Gastroesophageal sphincter (tissue), 4 donors: ENCODE measurements at regions not wholly inside any gene's neighbourhood (a gene's known extent, or its start where the extent isn't known, plus 50 kb on each side); places are given as distances from the start of the nearest gene placed in this dataset.

Source experiments
- ATAC-seq: fragments of 150-250 bp; one replicate; pipeline ENCODE4 v1.9.1; 2016; ENCODE audit warnings: mild to moderate bottlenecking, moderate library complexity
- H3K27ac ChIP-seq, 4 donors: fragments of 200-600 bp; sonication (generic) in 3 of 4; 1 replicate in 3 of 4; 2 replicates in 1 of 4; pipeline ENCODE4 v1.5.1; 2016 to 2019
- H3K27me3 ChIP-seq: fragments of 200-600 bp; sonication (generic); one replicate; pipeline ENCODE4 v1.5.1; 2019
- H3K36me3 ChIP-seq, 2 donors: fragments of 200-600 bp; sonication (generic); one replicate each; pipeline ENCODE4 v1.5.1; 2019; ENCODE audit warnings: control low read depth in 1 of 2
- H3K4me1 ChIP-seq, 3 donors: fragments of 200-600 bp; sonication (generic); 1 replicate in 2 of 3; 2 replicates in 1 of 3; pipeline ENCODE4 v1.5.1; 2016 to 2019; ENCODE audit warnings: control low read depth in 2 of 3
- H3K4me3 ChIP-seq, 2 donors: fragments of 200-600 bp; sonication (generic); one replicate each; pipeline ENCODE4 v1.5.1; 2019; ENCODE audit warnings: mild to moderate bottlenecking in 1 of 2, moderate library complexity in 1 of 2
- H3K9me3 ChIP-seq, 3 donors: fragments of 200-600 bp; sonication (generic); one replicate each; pipeline ENCODE4 v1.5.1; 2017 to 2019; ENCODE audit warnings: control low read depth in 2 of 3
- CTCF ChIP-seq, 4 experiments: fragments of 200-600 bp in 2 of 4; fragments of 450-650 bp in 2 of 4; sonication (generic) in 1 of 4; IDR thresholded peaks; one replicate each; pipeline ENCODE4 v1.5.1; 2017 to 2019; ENCODE audit warnings: antibody characterized with exemption in 4 of 4, mild to moderate bottlenecking in 2 of 4, moderate library complexity in 2 of 4
- EP300 ChIP-seq: sonication (generic); formaldehyde crosslinking; IDR thresholded peaks from one replicate; pipeline ENCODE4 v1.6.1; 2017; ENCODE audit warnings: antibody characterized with exemption, mild to moderate bottlenecking
- POLR2A ChIP-seq, 2 donors: fragments of 450-650 bp; IDR thresholded peaks; one replicate each; pipeline ENCODE4 v1.6.1; 2017; ENCODE audit warnings: antibody characterized with exemption in 2 of 2, mild to moderate bottlenecking in 2 of 2, moderate library complexity in 1 of 2
- POLR2AphosphoS5 ChIP-seq: sonication (generic); formaldehyde crosslinking; IDR thresholded peaks from one replicate; pipeline ENCODE4 v1.6.1; 2017; ENCODE audit warnings: antibody characterized with exemption
- WGBS, 2 donors: methylation state at CpG; one replicate each; pipeline ENCODE4 v1.1.5; 2018; ENCODE audit warnings: low coverage in 1 of 2; 5-methylcytosine and 5-hydroxymethylcytosine counted together

DNA sequence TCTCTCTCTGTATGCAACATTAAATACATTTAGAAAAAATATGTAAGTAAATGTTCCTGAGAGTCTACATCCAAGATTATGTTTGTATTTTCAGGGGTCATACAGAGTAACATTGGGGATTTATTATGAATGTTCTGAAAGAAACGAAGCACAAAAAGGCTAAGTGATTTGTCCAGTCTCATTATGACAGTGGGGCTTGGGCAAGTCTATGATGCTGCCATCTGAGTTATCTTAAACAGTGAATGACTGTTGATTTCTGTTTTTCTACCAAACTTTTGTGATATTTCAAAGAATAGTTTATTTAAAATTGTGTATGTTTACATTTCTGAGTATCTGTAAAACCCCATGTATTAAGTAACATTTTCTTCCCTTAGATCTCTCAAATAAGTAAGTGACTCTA lies 481.2 kb upstream of the ZNF717 start:
- no peak for ATAC-seq
- Histone ChIP-seq H3K27ac (no peak overlapping the region), H3K9me3 (no peaks in the 10 kb centered on the region), H3K4me1 (no peaks in the 10 kb centered on the region), H3K27me3 (no peaks in the 10 kb centered on the region), H3K4me3 (no peak overlapping the region), H3K36me3 (no peaks in the 10 kb centered on the region)
- 29 to 46% methylated on average over 1 of the region's 1 CpG for WGBS, 2 donors
- TF ChIP-seq CTCF (IDR thresholded peaks at IDR 0.05): no peak
- TF ChIP-seq EP300: no peak
- TF ChIP-seq POLR2AphosphoS5: no peak
- TF ChIP-seq POLR2A (IDR thresholded peaks at IDR 0.05): no peak

DNA sequence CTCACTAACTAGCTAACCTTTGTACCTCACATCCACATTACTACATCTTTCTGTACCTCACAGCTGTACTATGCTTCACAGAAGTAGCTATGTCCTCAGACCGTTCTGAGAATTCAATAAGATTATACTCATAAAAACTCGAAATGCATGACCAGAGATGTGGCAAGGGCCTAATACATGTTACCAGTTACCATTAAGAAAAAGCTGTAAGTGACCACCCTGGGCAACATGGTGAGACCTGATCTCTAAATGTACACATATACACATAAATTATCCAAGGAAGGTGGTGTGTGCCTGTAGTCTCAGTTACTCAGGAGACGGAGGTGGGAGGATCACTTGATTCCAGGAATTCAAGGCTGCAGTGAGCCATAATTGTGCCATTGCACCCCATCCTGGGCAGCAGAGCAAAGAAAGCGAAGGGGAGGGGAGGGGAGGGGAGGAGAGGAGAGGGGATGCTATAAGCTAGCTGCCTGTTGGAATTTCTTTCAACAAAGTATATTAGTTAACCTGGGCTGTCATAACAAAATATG lies 482.6 kb upstream of the ZNF717 start:
- Histone ChIP-seq H3K4me3 (no peak overlapping the region), H3K27ac (no peak overlapping the region), H3K4me1 (no peaks in the 10 kb centered on the region), H3K9me3 (no peaks in the 10 kb centered on the region), H3K36me3 (no peaks in the 10 kb centered on the region), H3K27me3 (no peaks in the 10 kb centered on the region)
- 52 to 74% methylated on average over 3 to 4 of the region's 4 CpGs for WGBS, 2 donors
- no peak for TF ChIP-seq EP300
- TF ChIP-seq POLR2AphosphoS5: no peak
- TF ChIP-seq POLR2A (IDR thresholded peaks at IDR 0.05): no peak
- no peak for TF ChIP-seq CTCF (IDR thresholded peaks at IDR 0.05)
- ATAC-seq: no peak

GRCh38 chr3:76293856-76294255 lies 508.5 kb upstream of the ZNF717 start:
- H3K4me3 ChIP-seq: no peak overlapping the region
- ATAC-seq: no peak
- no peak overlapping the region for H3K27ac ChIP-seq
- no peaks in the 10 kb centered on the region for H3K27me3 ChIP-seq
- H3K9me3 ChIP-seq: no peaks in the 10 kb centered on the region
- 67% methylated on average over 1 of the region's 9 CpGs; no CpG with 5 or more reads in 1 of the 2 donors for WGBS, 2 donors
- no peak for TF ChIP-seq EP300
- no peak for TF ChIP-seq CTCF (IDR thresholded peaks at IDR 0.05)
- TF ChIP-seq POLR2A (IDR thresholded peaks at IDR 0.05): no peak
- no peak for TF ChIP-seq POLR2AphosphoS5
- H3K4me1 ChIP-seq: no peaks in the 10 kb centered on the region
- no peaks in the 10 kb centered on the region for H3K36me3 ChIP-seq

DNA sequence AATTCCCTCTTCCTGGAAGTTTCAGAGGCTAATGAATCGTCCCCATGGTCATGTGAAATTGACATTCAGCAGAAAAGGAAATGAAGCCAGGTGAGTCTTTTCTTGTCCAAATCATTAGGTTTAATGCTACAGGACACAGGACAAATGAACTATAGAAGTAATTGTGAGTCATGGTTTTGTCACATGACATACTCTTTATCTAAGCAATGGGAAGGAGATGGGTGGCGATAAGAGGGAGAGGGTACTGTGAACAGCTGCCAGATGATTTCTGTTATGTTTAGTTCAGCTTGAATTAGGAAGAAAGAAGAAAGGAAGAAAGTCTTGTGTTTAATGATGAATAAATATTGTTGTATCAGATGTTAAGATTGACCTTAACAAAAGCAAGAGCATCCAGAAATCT lies 515.4 kb upstream of the ZNF717 start:
- no peak overlapping the region for H3K27ac ChIP-seq
- 36 to 68% methylated on average over 2 of the region's 2 CpGs for WGBS, 2 donors
- H3K4me3 ChIP-seq: no peak overlapping the region
- no peak for ATAC-seq
- no peaks in the 10 kb centered on the region for H3K27me3 ChIP-seq
- H3K4me1 ChIP-seq: no peaks in the 10 kb centered on the region
- TF ChIP-seq EP300 (no peak), POLR2A (IDR thresholded peaks at IDR 0.05) (no peak), POLR2AphosphoS5 (no peak), CTCF (IDR thresholded peaks at IDR 0.05) (no peak)
- H3K36me3 ChIP-seq: no peaks in the 10 kb centered on the region
- H3K9me3 ChIP-seq: no peaks in the 10 kb centered on the region

DNA sequence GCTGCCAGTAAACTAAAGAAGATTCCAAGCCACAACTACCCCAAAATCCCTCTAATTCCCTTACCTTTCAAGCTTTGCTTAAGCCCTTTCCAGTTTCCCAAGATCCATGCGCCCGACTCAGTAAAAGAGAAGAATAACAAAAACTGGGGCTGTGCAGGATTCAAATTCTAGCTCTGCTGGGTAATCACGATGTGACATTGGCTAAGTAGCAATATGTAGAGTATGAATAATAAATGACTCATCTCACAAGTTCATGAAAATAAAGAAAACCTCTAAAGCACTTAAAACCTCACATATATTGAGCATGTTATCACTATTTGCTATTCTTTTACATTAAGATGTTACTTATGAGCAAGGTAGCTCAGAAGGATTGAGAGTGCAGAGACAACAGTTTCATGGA lies 522.2 kb upstream of the ZNF717 start:
- no peak for ATAC-seq
- H3K36me3 ChIP-seq: no peaks in the 10 kb centered on the region
- peaks cover 0 to 4% (median 0%) of the 10 kb centered on the region in 3 donors for H3K9me3 ChIP-seq
- H3K27me3 ChIP-seq: no peaks in the 10 kb centered on the region
- H3K27ac ChIP-seq: no peak overlapping the region
- no peak overlapping the region for H3K4me3 ChIP-seq
- TF ChIP-seq EP300 (no peak), POLR2AphosphoS5 (no peak), CTCF (IDR thresholded peaks at IDR 0.05) (no peak), POLR2A (IDR thresholded peaks at IDR 0.05) (no peak)
- WGBS, 2 donors: 75 to 76% methylated on average over 3 of the region's 3 CpGs
- no peaks in the 10 kb centered on the region for H3K4me1 ChIP-seq
